Germinal center (tissue), 1 donor: ENCODE measurements at regions not wholly inside any gene's neighbourhood (a gene's known extent, or its start where the extent isn't known, plus 50 kb on each side); places are given as distances from the start of the nearest gene placed in this dataset.
"Not testable (repeated sequence)": the region's sequence is repeated elsewhere in the genome, so short reads cannot be mapped to it uniquely, and the experiment has no call there.

Experiments used
- DNase-seq: peaks from one replicate; pipeline ENCODE4 v3.0.0; 2012; ENCODE audit warnings: mixed read lengths, low spot score

DNA sequence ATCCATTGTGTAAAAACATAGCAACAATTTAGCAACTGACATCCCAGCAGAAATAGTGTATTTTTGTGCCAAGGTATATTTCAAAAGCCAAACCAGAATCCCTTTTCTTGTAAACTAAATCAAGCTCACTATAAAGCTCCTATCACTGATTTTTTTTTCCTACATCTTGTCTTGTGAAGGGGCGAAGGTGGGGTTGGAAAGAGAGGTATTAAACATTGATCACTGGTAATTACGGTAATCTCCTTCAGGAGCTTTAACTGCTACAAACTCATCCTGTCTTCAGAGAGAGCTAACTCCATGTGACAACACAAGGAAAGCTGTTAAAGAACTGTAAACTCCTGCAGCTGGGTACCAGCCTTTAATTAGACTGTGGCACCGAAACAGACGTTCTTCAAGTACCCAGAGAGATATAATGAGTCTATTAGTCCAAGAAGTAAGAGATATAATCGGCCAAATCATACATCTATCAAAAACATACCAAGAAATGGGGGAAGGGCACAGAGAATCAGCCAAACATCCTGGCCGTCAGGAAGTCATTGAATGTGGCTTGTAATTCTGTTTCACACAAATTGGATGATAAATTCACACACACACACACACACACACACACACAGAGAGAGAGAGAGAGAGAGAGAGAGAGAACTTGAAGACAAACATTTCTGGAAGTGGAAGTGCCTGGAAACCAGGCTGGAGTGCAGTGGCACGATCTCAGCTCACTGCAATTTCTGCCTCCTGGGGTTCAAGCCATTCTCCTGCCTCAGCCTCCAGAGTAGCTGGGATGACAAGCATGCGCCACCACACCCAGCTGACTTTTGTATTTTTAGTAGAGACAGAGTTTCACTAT is 111.9 kb upstream of the PPARGC1A start:
- no peak for DNase-seq

DNA sequence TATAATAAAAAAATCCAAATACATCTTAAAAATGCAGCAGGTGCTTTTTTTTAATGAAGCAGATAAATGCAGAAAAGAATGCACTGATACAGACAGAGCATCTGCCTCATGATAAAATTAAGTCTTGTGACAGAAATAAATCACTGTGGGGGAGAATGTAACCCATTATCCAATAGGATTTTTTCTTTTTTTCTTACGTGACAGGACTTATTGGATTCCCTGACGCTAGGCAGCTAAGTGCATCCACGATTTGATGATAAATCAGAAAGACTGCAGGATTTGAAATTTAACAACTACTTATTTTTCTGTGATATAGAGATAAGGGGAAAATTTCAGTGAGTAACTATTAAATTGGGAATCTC is 110.6 kb upstream of the PPARGC1A start:
- DNase-seq, result no peak

DNA sequence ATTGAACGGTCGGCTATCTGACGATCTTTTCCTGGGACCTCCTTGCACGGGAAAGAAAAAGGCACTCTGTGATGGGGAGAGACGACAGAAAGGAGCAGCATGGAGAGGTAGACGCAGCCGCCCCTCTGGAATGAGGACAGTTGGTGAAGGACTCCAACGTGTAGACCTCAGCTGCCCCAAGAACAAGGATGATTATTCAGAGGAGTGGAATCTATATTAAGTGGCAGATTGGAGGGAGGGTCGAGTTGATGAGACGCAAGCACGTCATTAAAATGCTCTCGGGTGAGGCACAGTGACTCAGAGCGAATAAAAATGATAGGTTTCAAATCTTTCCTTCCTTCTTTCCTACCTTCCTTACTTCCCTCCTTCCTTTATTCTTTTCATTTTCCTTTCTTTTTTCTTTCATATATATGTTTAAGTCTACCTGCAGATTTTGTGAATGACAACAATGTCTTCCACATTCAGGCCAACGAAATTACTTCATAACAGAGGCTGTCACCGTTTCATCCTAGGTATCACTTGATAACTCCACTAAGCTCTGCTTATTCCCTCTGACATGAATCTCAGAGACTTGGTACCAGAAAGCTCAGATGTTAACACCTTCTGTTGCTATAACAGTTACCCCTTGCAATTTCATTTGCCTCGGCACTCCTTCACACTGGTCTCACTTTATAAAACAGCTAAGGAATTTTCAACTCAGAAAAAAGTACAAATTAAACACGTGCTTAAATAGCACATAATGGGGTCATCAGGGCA is 110.0 kb upstream of the PPARGC1A start:
- no peak for DNase-seq

DNA sequence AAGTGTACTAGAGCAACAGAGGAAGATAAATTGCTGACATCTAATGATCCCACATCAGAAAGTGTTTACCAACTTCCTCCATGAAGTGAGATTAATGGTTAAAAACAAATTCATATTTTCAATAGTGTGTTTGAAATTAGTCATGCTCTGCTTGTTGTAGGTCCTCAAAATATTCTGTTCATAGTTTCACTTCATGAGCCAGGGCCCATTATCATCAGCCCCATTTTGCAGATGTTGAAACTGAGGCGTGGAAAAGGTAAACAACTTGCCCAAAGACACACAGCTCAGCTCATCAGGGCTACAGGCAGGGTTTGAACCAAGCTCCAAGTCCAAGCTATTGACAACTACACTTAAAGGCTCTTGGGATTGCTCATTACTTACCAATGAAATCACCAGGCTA is 103.5 kb upstream of the PPARGC1A start:
- peak; percentile 3 for DNase-seq

DNA sequence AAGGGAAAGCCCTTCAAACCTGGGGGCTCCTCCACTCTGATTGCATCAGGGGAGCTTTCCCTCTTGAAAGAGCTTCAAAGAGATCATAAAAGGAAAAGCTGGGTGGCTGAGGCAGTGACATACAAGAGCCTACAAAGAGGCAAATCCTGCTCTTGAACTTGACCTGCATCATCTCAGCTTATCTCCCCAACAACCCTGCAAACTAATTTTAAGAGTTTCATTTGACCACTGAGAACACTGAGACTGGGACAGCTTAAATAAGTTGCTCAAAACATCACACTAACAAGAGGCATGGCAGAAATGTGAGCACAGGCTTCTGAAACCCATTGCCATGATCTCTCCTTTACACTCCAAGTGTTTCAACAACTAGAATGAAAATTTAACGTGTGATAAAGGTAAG is 101.6 kb upstream of the PPARGC1A start:
- DNase-seq, result no peak

DNA sequence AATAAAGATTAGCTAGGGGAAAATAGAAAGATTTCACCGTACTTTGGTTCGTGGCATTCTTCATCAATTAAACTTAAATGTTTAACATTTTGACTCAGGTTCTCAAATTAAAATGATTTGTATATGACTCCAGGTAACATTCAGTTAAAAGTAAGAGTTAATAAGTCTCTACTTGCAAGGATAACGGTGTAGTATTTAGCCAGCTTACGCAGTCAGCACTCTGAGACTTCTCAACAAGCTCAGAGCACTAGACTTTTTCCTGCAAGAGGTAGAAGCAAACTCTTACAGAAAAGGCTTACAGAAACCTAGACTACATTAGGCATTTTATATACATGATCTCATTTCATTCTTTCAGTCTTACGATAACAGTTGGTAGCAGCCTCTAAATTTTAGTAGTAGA is 96.4 kb upstream of the PPARGC1A start:
- DNase-seq, result no peak

DNA sequence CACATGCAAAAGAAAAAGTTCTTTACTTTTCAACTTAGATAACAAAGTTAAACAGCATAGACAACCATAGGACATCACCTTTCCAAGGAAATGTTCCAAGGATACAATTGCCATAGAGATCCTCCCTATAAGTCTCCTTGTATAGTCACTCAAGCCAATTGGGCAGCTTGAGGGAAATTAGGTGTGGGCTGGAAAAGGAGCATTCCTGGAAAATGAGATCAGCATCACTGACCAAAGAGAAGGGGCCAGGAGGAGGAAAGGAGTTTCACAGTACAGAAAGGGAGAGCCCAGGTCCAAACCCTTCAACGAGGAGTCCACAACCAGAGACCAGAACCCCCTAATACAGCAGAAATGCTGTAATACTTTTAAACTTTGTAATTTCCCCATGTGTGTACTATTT is 91.5 kb upstream of the PPARGC1A start:
- no peak for DNase-seq

DNA sequence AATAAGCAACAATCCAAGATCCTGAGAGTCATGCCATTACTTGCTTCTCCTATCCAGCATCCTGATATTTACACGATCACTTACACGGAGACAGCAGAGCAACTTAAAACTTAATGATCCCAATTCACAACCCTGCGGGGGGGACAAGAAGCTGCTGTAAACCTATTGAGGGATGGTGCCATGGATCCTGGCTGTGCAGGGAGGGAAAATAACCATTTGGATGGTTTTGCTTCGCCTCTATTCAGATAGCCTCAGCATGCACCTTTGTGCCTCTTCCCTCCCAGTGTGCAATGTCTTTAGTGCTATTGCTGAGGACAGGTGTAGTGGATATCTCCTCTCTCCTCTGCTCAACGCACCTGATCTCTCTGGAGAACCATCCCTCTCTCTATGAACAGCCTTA is 89.7 kb upstream of the PPARGC1A start:
- no peak for DNase-seq

DNA sequence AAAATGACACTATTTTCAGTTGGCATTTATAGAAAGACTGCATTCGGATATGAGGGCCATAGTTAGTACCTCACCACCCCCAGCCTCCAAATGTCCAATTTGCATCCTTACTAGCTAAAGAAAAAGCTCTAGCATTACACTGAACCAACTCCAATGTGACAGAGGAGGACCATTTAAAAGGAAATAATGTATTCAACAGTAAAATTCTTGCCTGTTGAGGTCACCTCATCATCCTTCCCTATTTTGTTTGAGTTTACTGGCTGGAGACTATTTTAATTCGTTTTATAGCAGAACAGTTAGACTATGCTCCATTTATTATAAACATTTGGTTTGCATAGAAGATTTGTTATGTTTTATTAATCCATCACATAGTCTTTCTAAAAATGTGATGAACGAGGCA is 88.2 kb upstream of the PPARGC1A start:
- no peak for DNase-seq

DNA sequence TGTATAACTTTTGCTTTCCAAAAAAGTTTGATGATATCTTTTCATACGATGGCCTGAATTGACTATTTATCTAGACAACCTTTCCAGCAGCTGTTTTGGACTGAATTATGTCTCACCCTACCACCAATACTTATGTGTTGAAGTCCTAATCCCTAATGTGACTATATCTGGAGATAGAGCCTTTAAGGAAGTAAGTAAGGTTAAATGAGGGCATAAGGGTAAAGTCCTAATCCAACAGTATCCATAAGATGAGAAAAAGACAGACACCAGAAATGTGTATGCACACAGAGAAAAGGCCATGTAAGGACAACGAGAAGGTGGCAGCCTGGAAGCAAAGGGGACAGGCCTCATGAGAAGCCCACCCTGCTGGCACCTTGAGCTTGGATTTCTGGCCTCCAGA is 86.6 kb upstream of the PPARGC1A start:
- no peak for DNase-seq

DNA sequence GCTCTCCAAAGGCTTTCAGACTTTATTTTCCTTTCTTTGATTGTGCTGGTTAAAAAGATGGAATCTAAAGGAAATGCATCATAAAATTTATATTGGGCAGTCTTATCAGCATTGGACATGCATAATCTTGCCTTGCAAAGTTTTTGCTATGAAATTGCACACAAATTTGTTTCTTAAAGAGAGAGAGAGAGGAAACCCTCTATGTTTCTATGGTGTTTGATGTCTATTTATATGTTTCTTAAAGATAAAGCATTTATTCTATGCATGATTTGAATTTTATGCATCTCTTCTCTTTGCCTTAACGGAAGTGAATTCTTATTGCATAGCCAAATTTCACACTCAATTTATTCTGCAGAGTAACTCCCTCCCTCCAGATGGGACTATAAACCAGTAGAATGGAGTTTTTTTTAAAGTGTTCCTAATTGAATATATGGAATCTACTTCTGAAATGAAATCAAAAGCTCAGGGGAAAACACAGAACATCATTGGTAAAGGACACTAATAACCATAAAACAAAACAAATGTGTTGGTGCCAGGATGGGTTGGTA is 83.5 kb upstream of the PPARGC1A start:
- DNase-seq, result no peak

DNA sequence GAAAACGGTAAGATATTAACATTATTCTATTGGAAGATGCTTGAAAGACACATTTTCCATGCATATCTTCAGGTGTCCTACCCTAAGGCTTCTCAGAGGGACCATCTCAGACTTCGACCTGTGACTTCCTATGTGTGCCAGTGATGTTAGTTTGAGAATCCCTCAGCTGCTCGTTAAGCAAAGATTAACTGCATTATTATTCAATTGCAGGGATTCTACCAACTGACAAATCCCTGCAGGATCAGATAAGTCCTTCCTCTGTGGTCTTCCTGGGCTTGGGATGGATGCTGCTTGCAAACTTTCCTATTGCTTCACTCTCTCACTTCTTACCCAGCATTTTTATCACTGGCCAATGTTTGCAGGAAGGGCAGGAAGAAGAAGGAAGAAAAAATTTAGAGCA is 83.0 kb upstream of the PPARGC1A start:
- DNase-seq, result no peak

DNA sequence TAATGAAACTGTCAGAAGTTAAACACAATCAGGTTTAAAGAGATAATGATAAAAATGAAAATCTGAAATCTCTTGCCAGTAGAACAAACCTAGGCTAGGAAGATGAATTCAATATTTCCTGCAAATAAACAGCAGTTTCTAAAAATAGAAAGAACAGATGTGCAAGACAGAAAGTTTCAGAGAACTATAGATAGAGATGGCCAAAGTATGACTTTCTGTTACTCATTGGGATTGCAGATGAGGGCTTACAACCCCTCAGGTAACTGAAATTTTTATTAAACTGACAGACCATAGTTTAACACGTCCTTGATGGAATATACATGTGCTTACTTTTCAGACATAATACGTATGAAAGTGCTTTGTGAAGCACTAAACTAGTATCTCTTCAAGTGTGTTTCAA is 82.3 kb upstream of the PPARGC1A start:
- DNase-seq, result no peak

DNA sequence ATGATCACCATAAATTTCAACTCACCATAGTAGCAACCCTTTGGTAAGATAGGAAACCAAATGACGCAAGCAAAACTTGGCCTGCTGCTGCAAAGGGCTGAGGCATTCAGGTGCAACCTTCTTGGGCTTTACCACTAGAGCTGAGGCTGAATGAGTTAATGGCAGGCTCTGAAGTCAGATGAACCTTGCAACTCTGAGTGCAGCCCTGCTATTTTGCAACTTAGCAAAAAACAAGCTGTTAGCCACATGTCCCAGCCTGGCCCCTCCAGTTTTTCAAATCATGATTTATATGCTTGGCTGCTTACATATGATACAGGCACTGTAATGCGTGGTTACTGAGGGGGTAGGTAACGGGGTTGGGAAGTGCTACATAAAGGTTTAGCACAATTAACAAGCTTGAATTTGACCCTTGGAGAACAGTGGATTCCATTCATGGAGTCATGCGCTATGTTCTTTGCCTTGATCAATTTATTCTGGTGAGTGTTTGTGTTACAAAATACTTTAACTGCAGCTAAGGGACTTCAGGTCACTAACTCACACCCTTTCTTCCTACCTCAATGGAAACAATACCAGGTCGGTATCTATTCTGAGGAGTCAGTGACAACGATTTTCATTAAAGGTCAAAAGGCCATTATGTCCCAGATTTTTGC is 80.5 kb upstream of the PPARGC1A start:
- DNase-seq, result no peak

DNA sequence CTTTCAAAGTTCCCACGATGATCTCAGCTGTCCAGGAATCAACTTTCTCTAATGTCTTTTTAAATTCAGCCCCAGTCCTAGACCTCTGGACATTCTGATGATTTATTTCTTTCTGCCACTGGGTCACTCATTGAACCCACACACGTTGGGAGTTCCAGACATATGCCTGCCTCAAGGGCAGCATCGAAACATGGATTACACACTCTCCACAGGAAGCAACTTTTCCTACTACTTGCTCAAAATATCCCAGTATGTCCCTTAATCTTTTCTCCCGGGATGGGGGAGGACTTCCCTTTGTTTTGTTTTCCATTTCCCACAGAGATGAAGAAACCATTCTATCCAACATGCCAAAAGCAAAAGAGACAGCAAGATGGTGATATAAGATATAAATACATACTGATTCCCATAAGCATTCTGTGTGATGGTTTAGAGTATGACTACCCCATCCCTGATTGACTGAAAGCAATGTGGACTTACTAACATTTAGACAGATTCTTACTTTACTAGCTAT is 79.8 kb upstream of the PPARGC1A start:
- no peak for DNase-seq

DNA sequence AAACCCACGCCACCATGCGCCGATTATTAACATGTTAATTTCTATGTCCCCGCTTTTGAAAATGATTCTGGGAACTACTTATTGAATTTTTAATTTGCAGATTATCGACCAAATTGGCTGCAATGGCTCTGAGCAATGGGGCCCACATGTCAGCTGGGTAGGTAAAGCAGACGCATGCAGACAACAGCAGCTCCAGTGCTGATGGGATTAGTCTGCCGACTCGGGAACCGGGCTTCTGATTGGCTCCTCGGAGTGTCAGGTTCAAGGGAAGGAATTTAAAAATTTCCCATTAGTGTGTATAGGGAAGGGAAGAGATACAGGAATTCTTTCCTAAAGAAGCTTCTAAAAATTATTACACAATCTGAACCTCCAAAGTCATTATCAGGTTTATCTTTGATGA is 77.4 kb upstream of the PPARGC1A start:
- DNase-seq, result no peak

DNA sequence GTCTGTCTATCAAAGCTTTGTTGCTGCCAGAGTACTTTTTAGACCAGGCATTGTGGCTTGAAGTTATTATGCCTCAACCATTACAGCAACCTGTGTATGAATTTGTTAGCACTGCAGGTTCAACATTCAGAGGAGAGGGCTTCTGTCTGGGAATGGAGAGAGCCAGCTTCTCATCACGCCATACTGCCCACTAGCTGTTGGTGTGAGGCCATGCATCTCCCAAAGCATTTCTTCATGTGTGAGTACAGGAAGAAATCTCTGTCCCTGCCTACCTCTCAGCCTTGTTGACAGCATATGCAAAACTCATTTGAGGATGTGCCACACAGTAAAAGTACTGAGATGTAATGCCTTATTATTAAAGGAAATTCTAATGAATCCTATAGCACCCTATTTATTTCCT is 76.9 kb upstream of the PPARGC1A start:
- no peak for DNase-seq

DNA sequence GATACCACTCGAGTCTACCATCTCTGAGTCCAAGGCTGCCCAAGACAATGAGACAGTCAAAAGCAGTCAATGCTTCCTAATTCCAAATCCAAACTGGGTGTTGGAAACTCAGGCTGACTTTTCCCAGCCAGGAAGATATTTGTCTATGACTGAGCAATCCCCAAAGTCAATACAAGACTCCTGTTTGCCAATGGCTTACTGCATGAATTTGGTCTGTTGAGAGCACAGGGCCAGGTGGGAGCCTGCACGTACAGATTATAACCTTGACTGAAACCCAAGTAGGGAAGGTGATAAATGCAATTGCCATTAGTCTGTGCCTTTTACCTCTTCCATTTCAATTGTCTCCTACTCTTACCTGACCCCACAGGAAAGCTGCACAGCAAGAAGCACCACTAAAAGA is 72.6 kb upstream of the PPARGC1A start:
- no peak for DNase-seq

DNA sequence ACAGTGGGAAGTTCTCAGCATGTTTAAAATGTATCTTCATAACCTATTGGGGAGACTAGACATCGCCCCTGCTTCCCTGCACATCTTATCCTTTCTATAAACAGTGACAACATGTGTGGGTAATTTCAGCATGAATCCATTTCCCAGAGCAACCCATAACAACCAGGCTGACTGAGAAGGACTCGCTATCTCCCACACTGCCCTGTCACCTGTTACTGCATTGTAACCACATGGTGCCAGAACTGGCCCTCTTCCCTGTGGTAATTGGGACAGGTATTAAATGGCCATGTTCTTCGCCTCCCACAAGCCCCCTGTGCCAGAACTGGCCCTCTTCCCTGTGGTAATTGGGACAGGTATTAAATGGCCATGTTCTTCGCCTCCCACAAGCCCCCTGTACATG is 71.5 kb upstream of the PPARGC1A start:
- DNase-seq, result not testable (repeated sequence)

DNA sequence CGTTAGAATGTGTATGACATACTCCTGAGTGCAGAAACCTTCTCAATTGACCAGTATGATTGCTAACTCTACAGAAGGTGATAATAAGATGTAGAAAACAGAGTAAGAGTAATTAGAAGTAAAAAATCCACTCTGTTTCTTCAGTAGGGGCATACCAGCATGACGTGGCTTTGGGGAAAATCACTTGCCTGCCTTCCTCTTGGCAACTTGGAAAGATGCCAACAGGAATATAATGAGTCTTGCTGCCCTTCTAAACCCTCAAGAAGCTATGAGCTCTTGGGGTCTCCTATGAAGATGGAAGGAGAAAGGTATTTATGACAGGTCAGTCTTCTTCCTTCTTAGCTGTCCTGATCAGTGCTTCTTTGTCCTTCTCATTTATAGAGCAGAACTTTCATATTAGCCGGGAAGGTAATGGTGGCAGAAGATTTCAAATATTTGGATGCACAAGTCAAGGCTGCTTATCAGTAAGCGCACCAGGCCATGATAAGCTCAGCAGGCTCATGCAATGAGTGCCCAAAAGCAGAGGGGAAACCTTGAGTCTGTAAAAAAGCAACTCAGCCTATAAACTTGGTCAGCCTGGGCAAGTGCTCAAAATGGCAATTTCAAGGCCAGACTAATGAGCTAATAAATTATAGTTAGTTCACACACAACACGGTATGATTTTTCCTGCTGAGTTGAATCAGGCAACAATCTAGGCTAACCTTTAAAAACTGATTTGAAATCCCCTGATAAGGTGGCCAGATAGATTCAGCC is 69.7 kb upstream of the PPARGC1A start:
- DNase-seq, result no peak

DNA sequence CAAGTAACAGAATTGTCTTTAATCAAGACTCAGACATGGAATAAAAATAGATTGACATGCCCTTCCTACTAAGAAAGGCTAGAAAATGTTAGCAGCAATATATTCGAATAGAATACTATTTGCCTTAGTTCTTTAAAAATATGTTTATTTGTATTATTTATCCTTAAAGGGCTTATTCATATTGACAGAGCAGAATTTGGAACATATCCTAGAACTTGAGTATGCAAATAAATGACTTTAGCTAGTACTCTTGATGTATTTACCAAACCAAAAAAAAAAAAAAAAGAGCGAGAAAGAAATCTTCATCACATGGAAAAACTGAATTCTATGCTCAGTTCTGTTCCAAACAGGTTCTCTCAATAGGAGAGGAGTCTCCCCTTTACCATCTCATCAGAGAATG is 68.9 kb upstream of the PPARGC1A start:
- no peak for DNase-seq

DNA sequence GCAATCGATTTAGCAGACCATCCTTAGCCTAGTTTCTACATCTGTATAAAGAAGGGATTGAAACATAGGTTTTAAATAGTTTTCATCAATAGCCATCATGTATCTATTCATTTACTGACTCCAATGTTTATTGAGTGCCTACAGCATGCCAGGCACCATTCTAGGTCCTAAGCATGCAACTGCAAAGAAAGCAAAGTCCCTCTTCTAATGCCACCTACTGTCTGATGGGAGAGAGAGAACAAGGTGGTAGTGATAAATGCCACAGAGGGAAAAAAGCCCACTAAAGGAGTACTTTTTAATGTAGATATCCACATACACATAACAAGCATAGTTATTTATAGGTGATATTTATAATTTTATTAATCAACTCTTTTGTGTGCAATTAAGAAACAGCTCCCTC is 67.6 kb upstream of the PPARGC1A start:
- no peak for DNase-seq
